GM12864 (cell line): ENCODE measurements at regions not wholly inside any gene's neighbourhood (a gene's known extent, or its start where the extent isn't known, plus 50 kb on each side); places are given as distances from the start of the nearest gene placed in this dataset.

ENCODE experiments used
- DNase-seq: peaks from one replicate; pipeline ENCODE4 v3.0.0-alpha.2; 2011; ENCODE audit warnings: low read depth
- H3K4me3 ChIP-seq: 2 replicates; pipeline ENCODE4 v1.5.1; 2011; ENCODE audit warnings: mild to moderate bottlenecking, low read depth, low read length, control low read depth
- TF ChIP-seq, protein P1 (sequence below): IDR thresholded peaks from 2 replicates; pipeline ENCODE4 v1.5.1; 2011; ENCODE audit warnings: low read depth, mild to moderate bottlenecking, moderate library complexity, low read length, control low read depth, inconsistent platforms; ENCODE audit errors: missing control alignments

GRCh38 chr11:23497040-23497439, 636.8 kb upstream of the CCDC179 start:
- no peak overlapping the region for H3K4me3 ChIP-seq
- TF ChIP-seq, protein P1, sequence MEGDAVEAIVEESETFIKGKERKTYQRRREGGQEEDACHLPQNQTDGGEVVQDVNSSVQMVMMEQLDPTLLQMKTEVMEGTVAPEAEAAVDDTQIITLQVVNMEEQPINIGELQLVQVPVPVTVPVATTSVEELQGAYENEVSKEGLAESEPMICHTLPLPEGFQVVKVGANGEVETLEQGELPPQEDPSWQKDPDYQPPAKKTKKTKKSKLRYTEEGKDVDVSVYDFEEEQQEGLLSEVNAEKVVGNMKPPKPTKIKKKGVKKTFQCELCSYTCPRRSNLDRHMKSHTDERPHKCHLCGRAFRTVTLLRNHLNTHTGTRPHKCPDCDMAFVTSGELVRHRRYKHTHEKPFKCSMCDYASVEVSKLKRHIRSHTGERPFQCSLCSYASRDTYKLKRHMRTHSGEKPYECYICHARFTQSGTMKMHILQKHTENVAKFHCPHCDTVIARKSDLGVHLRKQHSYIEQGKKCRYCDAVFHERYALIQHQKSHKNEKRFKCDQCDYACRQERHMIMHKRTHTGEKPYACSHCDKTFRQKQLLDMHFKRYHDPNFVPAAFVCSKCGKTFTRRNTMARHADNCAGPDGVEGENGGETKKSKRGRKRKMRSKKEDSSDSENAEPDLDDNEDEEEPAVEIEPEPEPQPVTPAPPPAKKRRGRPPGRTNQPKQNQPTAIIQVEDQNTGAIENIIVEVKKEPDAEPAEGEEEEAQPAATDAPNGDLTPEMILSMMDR, result no peak
- no peak for DNase-seq

- no peak overlapping the region for H3K4me3 ChIP-seq
- TF ChIP-seq, protein P1, result no peak
- no peak for DNase-seq
Observed at GRCh38 chr11:23502389-23502788, 642.1 kb upstream of the CCDC179 start.

GRCh38 chr11:23502826-23503225, 642.6 kb upstream of the CCDC179 start:
- no peak for DNase-seq
- no peak overlapping the region for H3K4me3 ChIP-seq
- TF ChIP-seq, protein P1, result no peak

DNA sequence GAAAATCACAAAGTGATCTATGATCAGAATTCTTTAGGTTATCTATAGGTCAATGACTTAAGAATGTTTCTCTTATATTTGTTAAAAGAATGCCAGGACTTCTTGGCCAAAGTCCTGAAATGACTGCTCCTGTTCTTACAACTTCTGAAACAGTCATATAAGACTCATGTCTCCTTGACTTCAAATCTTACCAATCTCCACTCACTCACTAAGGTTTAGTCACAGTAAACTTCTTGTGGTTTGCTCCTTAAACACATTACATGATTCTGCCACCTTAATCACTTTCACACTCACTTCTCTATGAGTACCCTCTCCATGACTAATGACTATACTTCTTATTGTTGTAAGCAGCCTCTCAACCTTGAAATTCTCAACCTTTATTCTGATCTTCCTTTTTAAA, 648.7 kb upstream of the CCDC179 start:
- H3K4me3 ChIP-seq, result no peak overlapping the region
- TF ChIP-seq, protein P1, result no peak
- DNase-seq, result no peak

DNA sequence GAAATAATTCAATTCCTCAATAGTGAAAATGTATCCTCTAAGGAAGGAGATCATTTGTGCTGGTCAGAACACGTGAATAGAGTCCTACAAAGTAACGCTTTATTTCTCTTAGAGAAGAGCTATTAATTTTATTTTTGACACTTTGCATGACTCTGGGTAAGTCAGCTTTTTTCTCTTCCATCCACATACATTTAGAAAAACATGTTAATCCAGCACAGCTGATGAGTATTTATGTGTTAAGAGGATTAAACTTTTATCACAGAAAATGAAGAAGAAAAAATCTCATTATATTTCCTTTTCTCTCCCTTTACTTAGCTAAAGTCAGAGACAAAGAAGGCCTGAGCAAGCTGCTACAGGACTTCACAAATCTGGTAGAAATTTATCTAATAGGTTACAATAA, 649.5 kb upstream of the CCDC179 start:
- TF ChIP-seq, protein P1, result no peak
- DNase-seq, result no peak
- no peak overlapping the region for H3K4me3 ChIP-seq

DNA sequence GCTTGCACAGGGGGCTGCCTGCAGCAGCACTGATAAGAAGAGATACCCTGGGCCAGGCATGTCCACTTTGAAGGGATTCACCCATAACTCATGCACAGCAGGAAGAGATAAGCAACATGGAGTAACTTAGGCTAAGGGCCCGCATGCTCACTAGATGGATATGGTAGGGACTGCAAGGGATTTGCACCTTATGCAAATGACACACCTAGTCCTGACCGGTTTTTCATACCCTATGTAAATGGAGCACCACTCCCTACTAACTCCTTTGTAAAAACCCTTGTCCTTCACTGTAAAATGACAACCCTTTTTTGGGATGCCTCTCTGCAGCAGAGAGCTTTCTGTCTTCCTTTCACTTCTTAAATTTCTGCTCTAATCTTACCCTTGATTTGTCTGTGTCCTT, 658.9 kb upstream of the CCDC179 start:
- TF ChIP-seq, protein P1, result no peak
- H3K4me3 ChIP-seq, result no peak overlapping the region
- DNase-seq, result no peak

GRCh38 chr11:23520226-23520960, 660.1 kb upstream of the CCDC179 start:
- TF ChIP-seq, protein P1, result no peak
- no peak for DNase-seq
- H3K4me3 ChIP-seq, result no peak overlapping the region
